H1 (cell line): ENCODE measurements at regions not wholly inside any gene's neighbourhood (a gene's known extent, or its start where the extent isn't known, plus 50 kb on each side); places are given as distances from the start of the nearest gene placed in this dataset.

Experiments used
- ASH2L ChIP-seq: fragments of 200-600, 300-600 bp; sonication (generic); IDR thresholded peaks from one replicate; pipeline ENCODE4 v1.7.1; 2017; ENCODE audit warnings: low read length
- EP300 ChIP-seq, 2 experiments: IDR thresholded peaks; 1 replicate in 1 of 2; 2 replicates in 1 of 2; pipeline ENCODE4 v1.6.1; 2011 to 2012; ENCODE audit warnings: low read depth in 2 of 2, low read length in 2 of 2, mild to moderate bottlenecking in 2 of 2, borderline replicate concordance in 1 of 2, inconsistent platforms in 1 of 2, moderate library complexity in 1 of 2
- POLR2AphosphoS5 ChIP-seq: IDR thresholded peaks from 2 replicates; pipeline ENCODE4 v1.6.1; 2011; ENCODE audit warnings: low read depth, low read length
- TAF1 ChIP-seq: IDR thresholded peaks from 2 replicates; pipeline ENCODE4 v1.6.1; 2011; ENCODE audit warnings: mild to moderate bottlenecking, low read depth, low read length

- TF ChIP-seq TAF1 = no peak
- no peak for TF ChIP-seq ASH2L
- TF ChIP-seq EP300 (IDR thresholded peaks at IDR 0.05; ENCODE audit: borderline replicate concordance in 1 of 2, low read depth in 2 of 2, low read length in 2 of 2) = no peak
- no peak for TF ChIP-seq POLR2AphosphoS5
These were observed 355.8 kb downstream of the RPS24 start (continued) for GRCh38 chr10:78389419-78389818.
